GM19455 (cell line): ENCODE measurements at regions not wholly inside any gene's neighbourhood (a gene's known extent, or its start where the extent isn't known, plus 50 kb on each side); places are given as distances from the start of the nearest gene placed in this dataset.
"Not testable (repeated sequence)": the region's sequence is repeated elsewhere in the genome, so short reads cannot be mapped to it uniquely, and the experiment has no call there.

Experiments used
- ATAC-seq: cut with Tn5 transposase; IDR thresholded peaks from one replicate; pipeline ENCODE4 v1.9.1; 2021; ENCODE audit not compliant: unreplicated experiment

DNA sequence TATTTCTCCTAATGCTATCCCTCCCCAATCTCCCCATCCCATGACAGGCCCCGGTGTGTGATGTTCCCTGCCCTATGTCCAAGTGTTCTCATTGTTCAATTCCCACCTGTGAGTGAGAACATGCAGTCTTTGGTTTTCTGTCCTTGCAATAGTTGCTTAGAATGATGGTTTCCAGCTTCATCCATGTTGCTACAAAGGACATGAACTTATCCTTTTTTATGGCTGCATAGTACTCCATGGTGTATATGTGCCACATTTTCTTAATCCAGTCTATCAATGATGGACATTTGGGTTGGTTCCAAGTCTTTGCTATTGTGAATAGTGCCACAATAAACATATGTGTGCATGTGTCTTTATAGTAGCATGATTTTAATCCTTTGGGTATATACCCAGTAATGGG lies 51.3 kb upstream of the RIOK2 start:
- ATAC-seq = not testable (repeated sequence)

DNA sequence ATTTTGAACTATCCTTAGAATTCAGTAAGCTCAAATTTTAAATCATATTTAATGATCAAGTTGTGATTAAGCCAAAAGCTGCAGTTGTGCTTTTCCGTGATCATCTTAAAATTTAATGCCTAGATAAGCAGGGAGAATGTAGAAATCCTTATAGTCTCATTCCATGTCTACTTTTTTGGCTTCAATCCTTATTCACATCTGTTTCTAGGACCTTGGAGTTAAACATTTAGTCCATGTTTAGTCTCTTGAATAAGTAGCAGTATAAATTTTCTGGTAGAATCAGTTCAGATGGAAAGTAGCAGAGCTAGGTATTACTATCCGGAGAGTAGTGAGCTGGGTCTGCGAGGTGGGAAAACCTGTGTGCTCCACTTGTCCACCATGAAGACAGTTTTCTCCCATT lies 59.3 kb upstream of the RIOK2 start:
- no peak for ATAC-seq

DNA sequence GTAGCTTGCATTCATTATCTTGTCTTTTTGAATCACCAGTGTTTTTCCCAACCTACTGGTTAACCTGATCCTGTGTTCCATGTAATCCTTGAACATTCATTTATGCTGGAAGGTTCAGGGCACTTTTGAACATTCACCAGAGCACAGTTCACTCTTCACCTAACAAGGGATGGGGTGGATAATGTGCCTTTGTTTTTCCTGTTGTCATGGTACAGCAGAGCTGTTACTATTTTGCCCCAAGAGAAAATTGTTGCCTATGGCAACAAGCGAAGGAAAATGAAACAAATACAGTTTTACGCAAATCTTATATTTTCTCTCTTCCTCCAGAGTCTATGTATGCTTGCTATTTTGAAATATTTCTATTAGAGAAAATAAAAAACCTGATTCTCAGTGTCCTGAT lies 60.3 kb upstream of the RIOK2 start:
- no peak for ATAC-seq

DNA sequence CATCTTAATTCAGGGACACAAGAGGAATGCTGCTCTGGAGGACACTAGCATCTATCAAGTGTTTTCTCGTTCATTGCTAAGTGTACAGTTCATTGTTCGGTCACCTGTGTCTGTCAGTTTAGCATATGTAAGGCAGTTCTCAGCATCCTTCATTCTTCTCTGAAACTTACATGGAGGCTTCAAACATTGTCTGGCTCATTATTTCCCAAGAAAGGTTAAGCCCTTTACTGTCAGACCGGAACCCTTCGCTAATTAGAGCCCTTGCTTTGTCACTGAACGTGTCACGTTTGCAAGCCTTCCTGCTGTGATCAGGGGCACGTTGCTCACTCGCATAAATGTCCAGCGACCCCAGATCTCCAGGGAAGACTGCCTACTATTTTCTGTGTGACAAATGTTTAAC lies 62.3 kb upstream of the RIOK2 start:
- no peak for ATAC-seq

DNA sequence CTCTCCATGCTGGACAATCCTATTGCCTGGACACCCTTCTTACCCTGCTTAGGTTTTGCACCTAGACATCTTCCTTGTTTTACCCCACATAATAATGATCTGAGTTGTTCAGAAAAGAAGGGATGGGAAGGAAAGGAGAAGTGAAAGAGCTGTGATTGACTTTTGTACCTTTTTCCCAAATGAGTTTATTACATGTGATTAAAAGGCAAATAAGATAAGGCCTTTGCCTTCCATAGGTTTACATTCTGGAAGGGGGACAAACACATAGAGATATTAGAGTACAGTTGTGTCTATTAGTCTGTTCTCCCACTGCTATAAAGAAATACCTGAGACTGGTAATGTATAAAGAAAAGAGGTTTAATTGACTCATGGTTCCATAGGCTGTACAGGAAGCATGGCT lies 67.1 kb upstream of the RIOK2 start:
- no peak for ATAC-seq

DNA sequence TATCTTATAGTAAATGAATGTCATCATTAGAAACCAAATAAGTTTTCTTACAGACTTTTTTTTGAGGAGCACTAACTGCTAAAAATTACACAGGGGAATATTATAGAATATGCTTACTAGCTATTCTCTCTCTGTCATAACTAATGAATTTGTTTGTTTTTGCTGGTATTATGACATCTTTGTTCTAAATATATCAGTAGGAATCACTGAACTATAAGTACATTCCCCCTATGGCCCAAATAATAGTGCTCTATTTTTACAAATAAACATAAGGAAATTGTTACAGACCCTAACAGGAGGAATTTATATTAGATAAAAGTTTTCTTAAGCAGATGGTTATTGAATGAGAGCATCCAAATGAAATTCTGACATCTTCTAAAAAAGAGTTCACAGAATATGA lies 83.0 kb upstream of the RIOK2 start:
- no peak for ATAC-seq

DNA sequence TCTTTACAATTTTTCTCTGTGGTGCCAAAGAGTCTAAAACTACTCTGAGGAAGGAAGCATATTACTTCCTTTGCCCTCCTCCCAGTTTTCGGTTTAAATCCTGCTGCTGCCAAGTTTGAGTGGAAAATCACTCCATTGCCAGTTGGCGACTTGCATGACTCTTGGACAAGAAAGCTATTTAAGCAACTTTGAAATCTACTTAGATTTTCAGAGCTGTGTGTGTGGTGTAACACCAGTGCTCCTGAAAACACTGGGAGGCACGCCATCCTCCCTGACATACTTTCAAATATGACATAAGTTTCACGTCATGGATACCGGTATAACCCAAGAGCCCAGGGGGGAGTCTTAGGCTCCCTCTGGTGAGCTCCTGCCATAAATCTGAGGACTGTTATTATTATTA lies 83.5 kb upstream of the RIOK2 start:
- no peak for ATAC-seq

DNA sequence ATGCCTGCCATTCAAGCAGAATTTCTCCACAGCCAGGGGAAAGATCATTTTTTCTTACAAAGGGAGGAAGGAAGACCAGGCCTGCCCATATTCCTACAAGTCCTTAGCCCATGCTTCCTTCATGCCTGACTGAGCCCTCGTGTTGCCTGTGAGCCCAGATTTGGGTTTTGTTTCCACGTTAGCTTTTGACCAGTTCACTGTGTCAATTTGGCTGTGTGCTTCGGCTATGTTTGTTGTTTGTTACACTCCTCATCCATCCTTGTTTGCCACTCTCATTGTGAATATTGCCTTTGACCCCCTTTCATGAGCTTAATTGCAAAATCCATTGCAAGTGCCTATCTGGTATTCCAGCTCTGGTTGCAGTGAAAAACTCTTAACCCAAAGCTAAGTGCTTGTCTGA lies 84.7 kb upstream of the RIOK2 start:
- ATAC-seq = no peak

DNA sequence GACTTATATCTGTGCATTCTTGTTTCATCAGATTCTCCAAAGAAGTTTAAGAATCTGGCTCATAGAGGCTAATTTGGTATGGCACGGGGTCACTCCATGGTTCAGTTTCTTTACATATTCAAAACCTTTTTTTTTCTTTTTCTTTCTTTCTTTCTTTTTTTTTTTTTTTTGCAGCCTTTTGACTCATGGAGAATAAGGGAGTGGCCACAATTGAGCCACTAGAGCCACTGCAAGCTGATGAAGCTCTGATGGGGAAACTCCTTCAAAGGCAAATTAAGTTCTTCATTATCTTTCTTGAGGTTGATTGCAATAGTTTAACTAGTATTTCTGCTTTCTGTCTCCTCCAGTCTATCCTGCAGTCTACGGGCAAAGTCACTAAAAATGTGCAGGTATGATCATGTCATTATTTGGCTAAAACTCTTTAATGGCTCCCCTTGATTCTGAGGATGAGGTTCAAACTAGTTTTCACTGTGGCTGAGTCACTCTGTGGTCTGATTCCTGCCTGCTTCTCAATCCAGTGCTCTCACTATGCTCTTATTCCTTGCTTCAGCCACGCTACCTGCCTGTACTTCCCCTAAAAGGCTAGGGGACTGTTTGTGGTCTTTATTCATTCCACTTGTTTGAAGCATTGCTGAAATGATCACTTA lies 93.5 kb upstream of the RIOK2 start:
- ATAC-seq = no peak

DNA sequence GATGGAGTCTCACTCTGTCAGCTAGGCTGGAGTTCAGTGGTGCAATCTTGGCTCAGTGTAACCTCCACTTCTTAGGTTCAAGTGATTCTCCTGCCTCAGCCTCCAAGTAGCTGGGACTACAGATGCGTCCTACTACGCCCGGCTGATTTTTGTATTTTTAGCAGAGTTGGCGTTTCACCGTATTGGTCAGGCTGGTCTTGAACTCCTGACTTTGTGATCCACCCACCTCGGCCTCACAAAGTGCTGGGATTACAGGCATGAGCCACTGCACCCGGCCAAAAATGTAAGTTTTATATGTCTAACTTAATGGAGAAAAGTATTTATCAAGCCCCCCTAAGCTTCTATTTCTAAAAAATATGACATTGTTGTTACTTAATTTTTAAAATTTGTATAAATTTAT lies 98.2 kb upstream of the RIOK2 start:
- no peak for ATAC-seq

DNA sequence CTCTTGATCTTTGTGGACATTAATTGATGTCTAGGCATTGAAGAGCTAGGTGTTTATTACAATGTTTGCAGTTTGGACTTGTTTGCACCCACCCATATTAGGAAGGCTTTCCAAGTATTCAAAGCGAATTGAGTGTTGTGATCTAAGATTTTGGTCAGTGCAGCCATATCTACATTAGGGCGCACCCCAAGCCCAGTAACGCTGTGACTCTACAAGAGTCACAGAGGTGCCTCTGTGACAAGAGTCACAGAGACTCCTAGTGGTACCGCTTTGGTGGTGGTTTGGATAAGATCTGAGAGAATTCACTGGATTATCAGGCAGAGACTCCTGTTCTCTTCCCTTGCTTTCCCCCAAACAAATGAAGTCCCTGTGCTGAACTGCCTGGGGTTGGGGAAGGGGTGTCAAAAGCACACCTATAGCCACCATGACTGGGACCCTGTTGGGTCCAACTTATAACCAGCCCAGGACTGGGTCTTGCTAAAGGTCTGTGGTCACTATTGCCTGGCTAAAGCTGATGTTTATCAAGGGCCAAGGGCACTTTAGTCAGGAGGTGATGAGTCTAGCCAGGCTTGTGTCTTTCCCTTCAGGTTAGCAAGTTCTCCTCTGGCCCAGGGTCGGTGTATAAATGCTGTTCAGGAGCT lies 114.1 kb upstream of the RIOK2 start:
- peak; percentile 84 for ATAC-seq

DNA sequence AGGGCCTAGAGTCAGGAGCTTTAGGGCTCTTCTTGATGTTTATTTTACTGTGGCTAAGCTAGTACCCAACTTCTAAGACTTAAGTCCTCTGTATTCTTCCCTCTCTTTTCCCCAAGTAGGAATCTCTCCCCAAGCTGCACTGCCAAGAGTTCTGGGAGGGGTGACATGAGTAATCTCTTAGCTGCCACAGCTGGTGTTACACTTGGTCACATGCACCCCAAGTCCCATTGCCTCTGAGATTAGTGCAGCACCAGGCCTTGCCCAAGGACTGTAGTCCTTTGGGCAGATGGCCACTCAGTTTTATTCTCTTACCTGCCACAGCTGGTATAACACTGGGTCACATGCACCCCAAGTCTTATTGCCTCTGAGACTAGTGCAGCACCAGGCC lies 114.7 kb upstream of the RIOK2 start:
- no peak for ATAC-seq

DNA sequence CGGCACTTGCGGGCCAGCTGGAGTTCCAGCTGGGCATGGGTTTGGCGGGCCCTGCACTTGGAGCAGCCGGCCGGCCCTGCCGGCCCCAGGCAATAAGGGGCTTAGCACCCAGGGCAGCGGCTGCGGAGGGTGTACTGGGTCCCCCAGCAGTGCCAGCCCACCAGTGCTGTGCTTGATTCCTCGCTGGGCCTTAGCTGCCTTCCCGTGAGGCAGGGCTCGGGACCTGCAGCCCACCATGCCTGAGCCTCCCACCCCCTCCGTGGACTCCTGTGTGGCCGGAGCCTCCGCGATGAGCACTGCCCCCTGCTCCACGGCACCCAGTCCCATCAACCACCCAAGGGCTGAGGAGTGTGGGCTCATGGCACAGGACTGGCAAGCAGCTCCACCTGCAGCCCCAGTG lies 118.1 kb upstream of the RIOK2 start:
- ATAC-seq = not testable (repeated sequence)

DNA sequence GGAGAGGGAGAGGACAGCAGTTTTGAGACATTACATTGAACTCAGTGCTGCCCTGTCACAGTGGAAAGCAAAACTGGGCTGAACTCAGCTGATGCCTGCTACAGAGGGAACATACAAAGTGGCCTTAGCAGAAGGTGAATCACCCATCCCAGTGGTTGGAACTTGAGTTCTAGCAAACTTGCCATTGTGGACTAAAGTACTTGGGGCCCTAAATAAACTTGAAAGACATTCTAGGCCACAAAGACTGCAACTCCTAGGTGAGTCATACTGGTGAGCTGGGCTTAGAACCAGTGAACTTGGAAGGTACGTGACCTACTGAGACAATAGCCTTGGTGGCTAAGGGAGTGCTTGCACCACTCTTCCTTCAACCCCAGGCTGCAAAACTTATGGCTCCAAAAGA lies 155.7 kb upstream of the RIOK2 start:
- no peak for ATAC-seq

DNA sequence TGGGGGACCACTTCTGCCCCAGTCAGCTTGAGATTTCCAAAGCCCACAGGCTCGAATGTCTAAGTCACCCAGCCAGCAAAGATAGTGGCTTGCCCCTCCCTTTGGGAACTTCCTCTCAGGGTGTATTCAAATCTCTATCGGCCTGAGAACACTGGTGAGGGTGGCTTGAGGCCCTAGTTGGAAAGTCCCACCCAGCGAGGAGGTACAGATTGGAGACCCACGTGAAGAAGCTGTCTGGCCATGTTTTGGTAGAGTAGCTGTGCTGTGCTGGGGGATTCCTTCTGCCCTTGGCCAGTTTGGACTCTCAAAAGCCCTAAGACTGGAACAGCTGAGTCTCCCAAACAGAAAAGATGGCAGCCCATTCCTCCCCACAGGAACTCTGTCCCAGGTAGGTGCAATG lies 172.7 kb upstream of the RIOK2 start:
- ATAC-seq = peak; percentile 93

DNA sequence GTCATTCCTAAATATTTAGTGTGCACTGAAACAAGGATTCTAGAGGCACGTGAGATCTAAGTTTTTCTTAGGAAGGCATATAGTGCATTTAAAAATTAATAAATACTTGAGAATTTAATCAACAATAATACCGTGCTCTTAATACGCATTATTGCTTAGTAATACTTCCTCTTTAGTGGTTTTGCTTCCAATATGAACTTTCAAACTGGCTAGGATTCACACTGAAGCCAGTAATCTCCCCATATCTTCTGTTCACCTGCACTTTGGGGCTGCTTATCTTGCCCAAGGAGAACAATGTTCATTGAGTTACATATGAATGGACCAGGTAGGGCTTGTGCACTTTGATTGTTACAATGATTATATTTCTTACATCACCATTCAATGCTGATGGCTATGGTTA lies 180.5 kb upstream of the RIOK2 start:
- ATAC-seq = no peak

DNA sequence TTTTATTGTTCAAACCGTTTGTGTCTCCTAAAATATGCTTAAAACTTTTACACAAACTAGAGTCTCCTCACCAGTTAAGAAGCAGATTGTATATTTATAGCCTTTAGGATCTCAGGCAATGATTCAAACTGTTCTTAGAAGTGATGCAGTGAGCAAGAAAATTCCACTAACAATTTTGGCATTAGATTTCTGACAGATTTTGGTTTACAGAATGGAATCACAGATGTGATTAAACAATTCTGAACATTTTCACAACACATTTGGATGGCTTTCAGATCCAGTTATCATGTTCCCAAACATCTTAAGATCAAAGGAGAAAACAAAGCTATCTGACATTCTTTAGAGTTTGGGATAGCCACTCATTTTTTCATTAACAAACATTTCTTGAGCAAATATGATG lies 181.7 kb upstream of the RIOK2 start:
- ATAC-seq = no peak

DNA sequence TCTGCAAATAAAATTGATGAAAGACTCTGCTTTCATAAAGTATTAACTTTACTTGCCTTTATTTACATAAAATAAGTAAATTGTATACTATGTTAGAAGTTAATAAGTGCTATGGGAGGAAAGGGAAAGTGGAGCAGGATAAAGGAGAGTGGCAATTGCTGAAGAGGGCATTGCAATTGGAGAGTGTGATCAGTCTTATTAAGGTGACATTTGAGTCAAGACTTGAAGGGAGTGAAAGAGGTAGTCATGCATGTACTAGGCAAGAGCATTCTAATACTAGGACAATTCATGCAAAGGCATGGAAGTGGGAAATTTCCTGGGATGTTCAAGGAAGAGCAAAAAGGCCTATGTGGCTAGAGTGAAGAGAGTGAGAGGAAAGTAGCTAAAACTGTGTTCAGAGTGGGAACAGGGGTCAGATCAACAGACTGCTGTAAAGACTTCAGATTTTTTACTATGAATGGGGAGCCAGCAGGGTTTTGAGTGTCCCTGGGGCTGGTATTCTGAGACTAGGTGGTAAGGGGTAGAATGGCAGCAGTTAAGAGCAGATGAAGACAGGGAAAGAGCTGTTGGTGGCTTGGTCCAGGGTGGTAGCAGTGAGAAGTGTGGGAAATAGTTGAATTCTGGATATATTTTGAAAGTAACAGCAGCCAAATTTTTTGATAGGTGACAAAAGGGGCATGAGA lies 182.3 kb upstream of the RIOK2 start:
- ATAC-seq = no peak

DNA sequence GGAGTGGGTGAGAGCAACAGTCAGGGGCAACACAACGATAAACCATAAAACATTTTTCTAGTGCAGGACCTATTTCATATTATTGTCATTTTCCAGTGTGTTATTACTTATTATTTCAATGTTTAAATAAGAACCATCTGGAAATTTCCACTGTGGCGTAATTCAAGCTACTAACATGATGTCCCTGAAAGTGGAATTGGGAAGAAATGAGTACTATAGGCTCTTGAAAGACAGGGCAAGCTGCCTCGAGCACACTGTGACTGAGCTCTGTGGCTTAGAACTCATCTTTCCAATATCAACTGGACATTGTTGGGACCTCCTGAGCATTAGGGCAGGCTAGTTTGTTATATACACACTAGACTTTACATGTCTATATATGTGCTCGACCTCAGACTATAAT lies 182.9 kb upstream of the RIOK2 start:
- ATAC-seq = no peak

DNA sequence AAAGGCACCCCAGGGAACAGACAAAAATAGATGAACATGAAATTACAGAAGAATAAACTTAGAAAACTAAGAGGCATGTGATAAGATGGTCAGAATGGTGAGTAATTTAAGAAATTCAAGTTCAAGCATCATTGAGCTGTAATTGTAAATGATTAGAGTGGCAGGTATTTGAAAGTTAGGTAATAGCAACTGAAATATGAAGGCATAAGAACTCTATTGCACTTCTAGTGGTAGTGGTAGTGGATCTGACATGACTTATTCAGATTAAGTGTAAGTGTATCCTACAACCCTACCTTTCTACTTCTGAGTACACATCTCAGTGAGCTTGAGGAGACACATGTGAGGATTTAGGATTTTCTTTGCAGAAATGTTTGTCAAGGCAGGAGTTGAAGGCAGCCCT lies 192.9 kb upstream of the RIOK2 start:
- ATAC-seq = no peak

DNA sequence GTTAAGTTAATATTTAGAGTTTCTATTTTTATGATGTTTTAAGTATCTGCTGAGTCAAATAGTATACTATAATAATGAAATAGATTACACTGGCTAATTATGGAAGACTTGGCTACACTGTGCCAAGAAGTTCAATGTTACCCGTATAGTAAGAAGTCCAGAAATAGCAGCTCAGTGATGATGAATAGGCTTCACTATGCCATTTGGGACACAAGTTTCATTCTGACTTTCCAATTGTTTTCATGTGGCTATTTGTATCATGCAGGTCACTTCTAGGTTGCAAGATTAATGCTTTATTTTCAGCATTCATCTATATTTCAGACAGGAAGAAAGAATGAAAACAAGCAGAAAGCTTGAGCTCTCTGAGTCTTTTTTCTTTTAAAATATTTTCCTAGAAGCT lies 194.5 kb upstream of the RIOK2 start:
- no peak for ATAC-seq

DNA sequence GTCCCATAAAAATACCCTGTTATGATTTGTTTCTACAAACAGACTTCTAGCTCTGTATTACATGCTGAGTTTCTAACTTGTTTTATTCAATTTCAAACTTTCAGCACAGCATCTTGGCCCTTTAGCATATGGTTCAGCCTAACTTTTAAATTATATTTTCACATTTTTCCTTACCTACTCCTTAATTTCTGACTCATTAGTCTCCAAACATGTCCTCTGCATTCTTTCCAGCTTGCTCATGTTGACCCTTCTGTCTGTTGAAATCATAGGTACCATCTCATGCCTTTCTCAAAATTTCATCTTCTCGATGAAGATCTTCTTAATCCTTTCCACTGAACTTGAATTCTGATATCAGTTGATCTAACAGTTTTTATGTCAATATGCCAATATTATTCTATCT lies 200.9 kb upstream of the RIOK2 start:
- ATAC-seq = no peak

DNA sequence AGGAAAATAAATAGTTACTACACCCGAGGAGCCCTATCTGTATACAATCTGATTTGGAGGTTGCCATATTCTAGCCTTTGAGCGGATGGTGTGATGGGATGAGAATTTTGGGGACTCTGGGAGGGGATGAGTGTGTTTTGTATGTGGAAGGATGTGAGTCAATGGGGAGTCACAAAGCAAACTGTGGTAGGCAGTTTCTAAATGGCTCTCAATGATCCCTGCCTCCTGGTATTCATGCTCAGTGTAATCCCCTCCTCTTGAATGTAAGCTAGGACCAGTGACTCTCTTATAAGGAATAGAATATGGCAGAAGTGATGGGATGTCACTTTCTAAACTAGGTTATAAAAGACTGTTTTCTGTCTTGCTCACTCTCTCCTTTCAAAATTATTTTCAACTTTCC lies 205.7 kb upstream of the RIOK2 start:
- ATAC-seq = no peak
